OCI-LY7 (cell line): ENCODE measurements at regions not wholly inside any gene's neighbourhood (a gene's known extent, or its start where the extent isn't known, plus 50 kb on each side); places are given as distances from the start of the nearest gene placed in this dataset.

Experiments
- BruUV-seq: library from RNA; stranded (reverse); fragments of 400-500 nt; replicated peaks from 2 replicates; lab custom pipeline; 2021; lab: Mats Ljungman, UMichigan
- CTCF ChIA-PET: fragments of 300-600 bp; sonication (Branson Sonifier 250); formaldehyde crosslinking; loops from one replicate; lab custom pipeline; 2022; ENCODE audit warnings: antibody characterized with exemption; ENCODE audit not compliant: unreplicated experiment; lab: Charles Lee
- POLR2A ChIA-PET: fragments of 300-600 bp; sonication (Branson Sonifier 250); formaldehyde crosslinking; loops from one replicate; lab custom pipeline; 2022; ENCODE audit warnings: antibody characterized with exemption; lab: Charles Lee
- DNase-seq: peaks from one replicate; pipeline ENCODE4 v3.0.0-alpha.2; 2015; ENCODE audit warnings: low spot score
- H2AFZ ChIP-seq: fragments of 200-600 bp; sonication (generic), shearing (Covaris generic); 2 replicates; pipeline ENCODE4 v1.6.1; 2014; ENCODE audit warnings: mild to moderate bottlenecking, antibody characterized with exemption, low read length, moderate library complexity
- H3K27ac ChIP-seq: fragments of 200-600 bp; sonication (generic); 2 replicates; pipeline ENCODE4 v1.5.1; 2014; ENCODE audit warnings: mixed run types, low read depth, mild to moderate bottlenecking, moderate library complexity, low read length, inconsistent platforms; ENCODE audit not compliant: poor library complexity, severe bottlenecking
- H3K36me3 ChIP-seq: fragments of 200-600 bp; sonication (generic); 2 replicates; pipeline ENCODE4 v1.6.1; 2014; ENCODE audit warnings: mild to moderate bottlenecking, antibody characterized with exemption, low read length, moderate library complexity, mixed read lengths; ENCODE audit not compliant: insufficient read depth
- H3K4me1 ChIP-seq: fragments of 200-600 bp; sonication (generic); 2 replicates; pipeline ENCODE4 v1.5.1; 2014; ENCODE audit warnings: mild to moderate bottlenecking, low read length; ENCODE audit not compliant: insufficient read depth, poor library complexity, severe bottlenecking
- H3K4me2 ChIP-seq: fragments of 200-600 bp; sonication (generic); 2 replicates; pipeline ENCODE4 v1.6.1; 2014; ENCODE audit warnings: mild to moderate bottlenecking, low read length
- H3K4me3 ChIP-seq: fragments of 200-600 bp; sonication (generic); 2 replicates; pipeline ENCODE4 v1.5.1; 2014; ENCODE audit warnings: mild to moderate bottlenecking, low read depth, low read length; ENCODE audit not compliant: poor library complexity, severe bottlenecking
- H3K79me2 ChIP-seq: fragments of 200-600 bp; sonication (generic); 2 replicates; pipeline ENCODE4 v1.6.1; 2016; ENCODE audit warnings: low read depth, mild to moderate bottlenecking, low read length, moderate library complexity, mixed read lengths; ENCODE audit not compliant: insufficient read depth
- H3K9me2 ChIP-seq: fragments of 200-600 bp; sonication (generic); 2 replicates; pipeline ENCODE4 v1.6.1; 2016; ENCODE audit warnings: mild to moderate bottlenecking, low read length, mixed read lengths; ENCODE audit not compliant: insufficient read depth
- H3K9me3 ChIP-seq: fragments of 200-600 bp; sonication (generic); 2 replicates; pipeline ENCODE4 v1.6.1; 2014; ENCODE audit warnings: mild to moderate bottlenecking, mixed run types, low read length, mixed read lengths
- H4K20me1 ChIP-seq: fragments of 200-600 bp; sonication (generic); 2 replicates; pipeline ENCODE4 v1.6.1; 2014; ENCODE audit warnings: mild to moderate bottlenecking, antibody characterized with exemption, low read length, moderate library complexity, mixed read lengths; ENCODE audit not compliant: insufficient read depth
- CTCF ChIP-seq: fragments of 200-600 bp; sonication (generic); conservative IDR thresholded peaks from 2 replicates; pipeline ENCODE4 v1.5.1; 2014; ENCODE audit warnings: mild to moderate bottlenecking, antibody characterized with exemption, low read length, moderate library complexity, mixed read lengths
- EZH2phosphoT487 ChIP-seq: fragments of 200-600 bp; sonication (generic); IDR thresholded peaks from 2 replicates; pipeline ENCODE4 v1.6.1; 2018; ENCODE audit warnings: low read depth, borderline replicate concordance, mild to moderate bottlenecking, mixed run types, antibody characterized with exemption, low read length, moderate library complexity, mixed read lengths
- intact Hi-C: fragments of 100-400 bp; cut with micrococcal nuclease; formaldehyde crosslinking; loops from one replicate; pipeline ENCODE4 v1.10.0; 2022; ENCODE audit not compliant: unreplicated experiment

- no peak for DNase-seq
- ChIA-PET POLR2A (interaction anchor here (0.6 kb wide), 2 partner anchors 293 to 311 kb away, joined by 3 to 5 read pairs; no protein-coding TSS in a partner anchor), CTCF (no interaction called here)
- no peak for TF ChIP-seq CTCF
- BruUV-seq = no TSS peak
- no peak overlapping the region for H3K4me2 ChIP-seq
- H3K9me2 ChIP-seq = no peaks in the 10 kb centered on the region
- H3K79me2 ChIP-seq = no peaks in the 10 kb centered on the region
- H2AFZ ChIP-seq = no peak overlapping the region
- H4K20me1 ChIP-seq = no peaks in the 10 kb centered on the region
- no peaks in the 10 kb centered on the region for H3K4me1 ChIP-seq
- H3K9me3 ChIP-seq = no peaks in the 10 kb centered on the region
- intact Hi-C loops = no loop called here
- H3K4me3 ChIP-seq = no peak overlapping the region
- no peak overlapping the region for H3K27ac ChIP-seq
- H3K36me3 ChIP-seq = no peaks in the 10 kb centered on the region
These were observed 138.0 kb downstream of the TAF11L14 start for GRCh38 chr5:17772232-17772631.

GRCh38 chr5:17785774-17786173 lies 151.5 kb downstream of the TAF11L14 start:
- Histone ChIP-seq H3K4me2 (no peak overlapping the region), H3K79me2 (no peaks in the 10 kb centered on the region), H3K9me2 (no peaks in the 10 kb centered on the region), H4K20me1 (no peaks in the 10 kb centered on the region), H3K4me1 (no peaks in the 10 kb centered on the region), H3K27ac (no peak overlapping the region), H3K4me3 (no peak overlapping the region), H3K9me3 (no peaks in the 10 kb centered on the region), H3K36me3 (no peaks in the 10 kb centered on the region), H2AFZ (no peak overlapping the region)
- no peak for TF ChIP-seq CTCF
- TF ChIP-seq EZH2phosphoT487 = no peak
- CTCF ChIA-PET = no interaction called here
- no peak for DNase-seq
- no TSS peak for BruUV-seq
- intact Hi-C loops = no loop called here
- POLR2A ChIA-PET = interaction anchor here (0.7 kb wide), 2 partner anchors 370 to 479 kb away, joined by 5 to 9 read pairs; no protein-coding TSS in a partner anchor

GRCh38 chr5:17788351-17788750 lies 154.1 kb downstream of the TAF11L14 start:
- Histone ChIP-seq H3K4me2 (no peak overlapping the region), H3K9me3 (no peaks in the 10 kb centered on the region), H3K4me1 (no peaks in the 10 kb centered on the region), H3K36me3 (no peaks in the 10 kb centered on the region), H3K79me2 (no peaks in the 10 kb centered on the region), H3K27ac (no peak overlapping the region), H4K20me1 (no peaks in the 10 kb centered on the region), H3K9me2 (no peaks in the 10 kb centered on the region), H3K4me3 (no peak overlapping the region), H2AFZ (no peak overlapping the region)
- no peak for DNase-seq
- CTCF ChIA-PET = no interaction called here
- TF ChIP-seq EZH2phosphoT487 (no peak), CTCF (no peak)
- BruUV-seq = no TSS peak
- POLR2A ChIA-PET = interaction anchor here (0.6 kb wide), 2 partner anchors 126 to 953 kb away, joined by 3 to 5 read pairs; no protein-coding TSS in a partner anchor
- intact Hi-C loops = no loop called here
